ENCODE measurements at regions not wholly inside any gene's neighbourhood (a gene's known extent, or its start where the extent isn't known, plus 50 kb on each side); places are given as distances from the start of the nearest gene placed in this dataset.

GRCh38 chr17:69672924-69673323, 258.4 kb downstream of the MAP2K6 start:
- TF ChIP-seq, protein P1, sequence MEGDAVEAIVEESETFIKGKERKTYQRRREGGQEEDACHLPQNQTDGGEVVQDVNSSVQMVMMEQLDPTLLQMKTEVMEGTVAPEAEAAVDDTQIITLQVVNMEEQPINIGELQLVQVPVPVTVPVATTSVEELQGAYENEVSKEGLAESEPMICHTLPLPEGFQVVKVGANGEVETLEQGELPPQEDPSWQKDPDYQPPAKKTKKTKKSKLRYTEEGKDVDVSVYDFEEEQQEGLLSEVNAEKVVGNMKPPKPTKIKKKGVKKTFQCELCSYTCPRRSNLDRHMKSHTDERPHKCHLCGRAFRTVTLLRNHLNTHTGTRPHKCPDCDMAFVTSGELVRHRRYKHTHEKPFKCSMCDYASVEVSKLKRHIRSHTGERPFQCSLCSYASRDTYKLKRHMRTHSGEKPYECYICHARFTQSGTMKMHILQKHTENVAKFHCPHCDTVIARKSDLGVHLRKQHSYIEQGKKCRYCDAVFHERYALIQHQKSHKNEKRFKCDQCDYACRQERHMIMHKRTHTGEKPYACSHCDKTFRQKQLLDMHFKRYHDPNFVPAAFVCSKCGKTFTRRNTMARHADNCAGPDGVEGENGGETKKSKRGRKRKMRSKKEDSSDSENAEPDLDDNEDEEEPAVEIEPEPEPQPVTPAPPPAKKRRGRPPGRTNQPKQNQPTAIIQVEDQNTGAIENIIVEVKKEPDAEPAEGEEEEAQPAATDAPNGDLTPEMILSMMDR (IDR thresholded peaks at IDR 0.05): no peak
- no peak for TF ChIP-seq POLR2AphosphoS5 (IDR thresholded peaks at IDR 0.05)
- TF ChIP-seq POLR2A (IDR thresholded peaks at IDR 0.05): no peak
- TF ChIP-seq EP300 (IDR thresholded peaks at IDR 0.05): no peak

All from upper lobe of left lung (tissue), 4 donors.